HL-60 (cell line): ENCODE measurements at regions not wholly inside any gene's neighbourhood (a gene's known extent, or its start where the extent isn't known, plus 50 kb on each side); places are given as distances from the start of the nearest gene placed in this dataset.

Experiments used
- DNase-seq, 2 experiments: peaks; one replicate each; pipeline ENCODE4 v3.0.0-alpha.2; 2010 to 2020; ENCODE audit warnings: low read depth in 1 of 2, low spot score in 1 of 2
- H3K27ac ChIP-seq: fragments of 250-450 bp; sonication (Bioruptor Pico); replicated peaks from 2 replicates; pipeline ENCODE4 v1.5.1; 2020; ENCODE audit warnings: mild to moderate bottlenecking, moderate library complexity
- H3K27me3 ChIP-seq: fragments of 250-450 bp; sonication (Bioruptor Pico); 2 replicates; pipeline ENCODE4 v1.5.1; 2021; ENCODE audit warnings: mild to moderate bottlenecking, moderate library complexity; ENCODE audit not compliant: insufficient read depth, poor library complexity, severe bottlenecking
- H3K4me3 ChIP-seq: replicated peaks from 2 replicates; pipeline ENCODE4 v1.5.1; 2011; ENCODE audit warnings: mild to moderate bottlenecking, control low read depth, low read length; ENCODE audit not compliant: insufficient read depth
- CTCF ChIP-seq: IDR thresholded peaks from one replicate; pipeline ENCODE4 v1.5.1; 2011; ENCODE audit warnings: low read length, control low read depth, inconsistent platforms; ENCODE audit not compliant: insufficient read depth
- GABPA ChIP-seq: IDR thresholded peaks from 2 replicates; pipeline ENCODE4 v1.6.1; 2012; ENCODE audit warnings: low read depth
- POLR2AphosphoS5 ChIP-seq: IDR thresholded peaks from 2 replicates; pipeline ENCODE4 v1.6.1; 2012; ENCODE audit warnings: low read depth
- REST ChIP-seq: IDR thresholded peaks from 2 replicates; pipeline ENCODE4 v1.6.1; 2012; ENCODE audit warnings: low read depth; ENCODE audit not compliant: insufficient replicate concordance
- SPI1 ChIP-seq: IDR thresholded peaks from 2 replicates; pipeline ENCODE4 v1.6.1; 2012; ENCODE audit warnings: low read depth, mild to moderate bottlenecking, borderline replicate concordance

GRCh38 chr2:125642032-125642431, 1013.9 kb upstream of the GYPC start:
- Histone ChIP-seq H3K4me3 (no peak overlapping the region), H3K27ac (no peak overlapping the region), H3K27me3 (no peaks in the 10 kb centered on the region)
- no peak for TF ChIP-seq REST
- no peak for TF ChIP-seq CTCF
- TF ChIP-seq SPI1 = no peak
- no peak for TF ChIP-seq GABPA
- no peak for TF ChIP-seq POLR2AphosphoS5
- DNase-seq = no peak

GRCh38 chr2:125643128-125643527, 1012.8 kb upstream of the GYPC start:
- TF ChIP-seq POLR2AphosphoS5 (no peak), REST (no peak), CTCF (no peak), SPI1 (no peak), GABPA (no peak)
- Histone ChIP-seq H3K27ac (no peak overlapping the region), H3K27me3 (no peaks in the 10 kb centered on the region), H3K4me3 (no peak overlapping the region)
- DNase-seq = no peak

- Histone ChIP-seq H3K27me3 (no peaks in the 10 kb centered on the region), H3K4me3 (no peak overlapping the region), H3K27ac (no peak overlapping the region)
- DNase-seq = no peak
- TF ChIP-seq SPI1 (no peak), REST (no peak), POLR2AphosphoS5 (no peak), GABPA (no peak), CTCF (no peak)
These were observed 1012.4 kb upstream of the GYPC start for GRCh38 chr2:125643585-125643984.
